ENCODE measurements at regions not wholly inside any gene's neighbourhood (a gene's known extent, or its start where the extent isn't known, plus 50 kb on each side); places are given as distances from the start of the nearest gene placed in this dataset.

DNA sequence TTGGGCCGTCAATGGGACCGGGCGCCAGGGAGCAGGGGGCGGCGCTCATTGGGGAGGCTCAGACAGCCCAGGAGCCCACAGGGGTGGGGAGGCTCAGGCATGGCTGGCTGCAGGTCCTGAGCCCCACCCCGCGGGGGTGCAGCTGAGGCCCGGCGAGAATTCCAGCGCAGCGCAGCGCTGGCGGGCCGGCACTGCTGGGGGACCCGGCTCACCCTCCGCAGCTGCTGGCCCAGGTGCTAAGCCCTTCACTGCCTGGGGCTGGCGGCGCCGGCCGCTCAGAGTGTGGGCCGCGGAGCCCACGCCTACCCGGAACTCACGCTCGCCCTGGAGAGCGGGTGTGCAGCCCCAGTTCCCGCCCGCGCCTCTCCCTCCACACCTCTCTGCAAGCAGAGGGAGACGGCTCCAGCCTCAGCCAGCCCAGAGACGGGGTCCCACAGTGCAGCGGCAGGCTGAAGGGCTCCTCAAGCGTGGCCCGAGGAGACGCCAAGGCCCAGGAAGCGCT lies 1227.4 kb downstream of the PCDH17 start:
- TF ChIP-seq SP1 (CRISPR knock-in tag; conservative IDR thresholded peaks at IDR 0.05) (no peak), JUN (CRISPR knock-in tag; IDR thresholded peaks at IDR 0.05) (no peak), ZNF138 (CRISPR knock-in tag; conservative IDR thresholded peaks at IDR 0.05) (no peak)
- TF ChIP-seq, protein P1, sequence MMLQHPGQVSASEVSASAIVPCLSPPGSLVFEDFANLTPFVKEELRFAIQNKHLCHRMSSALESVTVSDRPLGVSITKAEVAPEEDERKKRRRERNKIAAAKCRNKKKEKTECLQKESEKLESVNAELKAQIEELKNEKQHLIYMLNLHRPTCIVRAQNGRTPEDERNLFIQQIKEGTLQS (CRISPR knock-in tag; conservative IDR thresholded peaks at IDR 0.05), result no peak

Data from WTC11 (cell line).